CD4-positive, alpha-beta T cell treated with Interleukin-12 subunit alpha and Interleukin-12 subunit beta, for 1 hour (primary cell): ENCODE measurements at regions not wholly inside any gene's neighbourhood (a gene's known extent, or its start where the extent isn't known, plus 50 kb on each side); places are given as distances from the start of the nearest gene placed in this dataset.
A peak's percentile ranks its signal among the peaks of the same experiment; 100 is the strongest.

Source experiments
- DNase-seq: peaks from one replicate; pipeline ENCODE4 v3.0.0-alpha.2; 2020

DNA sequence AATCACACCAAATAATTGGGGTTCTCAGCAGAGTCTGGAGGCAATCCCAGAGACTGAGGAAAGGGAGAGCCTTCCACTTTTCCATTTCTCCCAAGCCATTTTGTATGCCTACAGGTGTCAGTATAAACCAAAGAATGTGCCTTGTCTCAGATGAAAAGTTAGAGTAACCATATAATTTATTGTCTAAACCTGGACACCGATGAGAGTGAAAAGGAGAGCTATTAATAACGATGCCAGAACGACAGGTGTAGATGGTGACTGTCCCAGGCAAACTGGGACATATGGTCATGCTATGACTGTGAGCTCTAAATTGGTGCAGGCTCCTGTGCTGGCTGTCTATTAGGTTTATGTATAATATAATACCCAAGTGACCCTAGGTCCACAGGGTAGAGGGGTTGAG is 219.6 kb downstream of the ARHGAP12 start:
- no peak for DNase-seq

DNA sequence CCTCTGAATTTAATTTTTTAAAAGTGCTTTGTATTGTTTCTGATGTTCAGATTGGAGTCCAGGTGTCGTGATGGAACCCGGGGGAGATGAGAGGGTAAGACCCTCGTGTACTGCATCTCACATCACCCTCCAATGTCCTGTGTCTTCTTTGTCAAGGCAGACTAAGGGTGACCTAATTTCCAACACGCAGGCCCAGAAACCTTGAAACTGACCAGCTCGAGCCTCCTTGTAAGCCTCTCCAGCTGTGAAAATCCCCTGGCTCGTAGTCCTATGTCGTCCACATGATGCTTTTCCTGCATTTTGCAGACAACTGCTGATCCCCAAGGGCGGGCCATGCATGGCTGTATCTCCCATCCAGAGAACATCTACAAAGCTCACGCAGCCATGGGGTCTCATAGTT is 220.2 kb downstream of the ARHGAP12 start:
- no peak for DNase-seq

DNA sequence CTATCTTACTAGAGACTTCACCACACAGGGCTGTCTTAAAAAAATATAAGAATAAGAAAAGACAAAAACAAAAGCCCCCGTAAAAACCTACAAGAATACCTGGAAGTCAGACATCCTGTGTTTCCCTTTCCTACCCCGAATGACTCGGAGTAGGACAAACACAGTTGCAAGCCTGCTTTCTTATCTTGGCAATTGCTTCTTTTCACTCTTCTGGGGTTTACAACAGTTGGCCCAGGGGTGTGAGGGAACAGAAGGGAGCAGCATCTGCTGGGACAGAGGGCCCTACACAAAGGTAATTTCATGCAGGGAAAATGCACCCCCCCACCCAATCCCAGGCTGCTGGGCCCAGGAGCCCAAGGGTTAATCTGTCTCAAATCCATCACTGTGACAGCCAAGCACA is 220.6 kb downstream of the ARHGAP12 start:
- DNase-seq: no peak

DNA sequence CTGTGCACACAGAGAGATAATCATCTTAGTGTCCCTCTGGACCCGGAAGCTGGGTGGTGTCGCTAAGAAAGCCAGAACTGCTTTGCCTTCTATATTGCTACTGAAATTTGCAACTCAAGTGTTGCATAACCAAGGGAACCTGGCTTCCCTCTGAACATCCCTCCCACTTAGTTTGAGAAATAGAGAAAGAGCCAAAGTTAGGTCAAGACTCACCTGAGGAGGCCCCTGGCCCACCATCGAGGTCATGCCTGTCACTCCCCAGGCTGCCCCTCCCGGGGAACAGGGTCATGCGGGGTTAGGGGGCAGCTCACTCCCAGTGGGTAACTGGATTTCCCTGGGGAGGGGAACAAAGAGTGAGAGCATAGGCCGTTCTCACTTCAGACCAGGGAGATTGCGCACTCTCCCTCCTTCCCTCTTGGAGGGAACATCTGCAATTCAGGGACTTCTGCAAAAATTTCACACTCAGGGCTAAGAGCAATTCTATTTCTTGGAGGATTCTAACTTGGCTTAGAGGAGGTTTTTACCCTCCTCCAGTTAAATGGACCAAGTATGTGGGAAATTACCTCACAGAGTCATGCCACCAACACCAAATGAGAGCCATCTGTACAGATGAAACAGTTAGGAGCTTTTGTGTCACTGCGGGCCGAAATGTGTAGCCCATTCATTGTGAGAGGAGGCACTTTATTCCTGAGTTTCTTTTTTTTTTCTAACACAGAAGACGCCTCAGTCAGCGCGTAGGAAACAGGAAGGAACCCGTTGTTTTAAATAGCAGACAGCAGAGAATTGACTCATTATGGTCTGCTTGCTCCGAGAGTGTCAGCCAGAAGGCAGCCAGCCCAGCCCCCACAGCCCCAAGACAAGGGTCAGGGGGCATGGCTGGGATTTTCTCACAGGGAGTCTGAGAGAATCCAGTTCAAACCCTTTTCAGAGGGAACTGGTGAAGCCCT is 221.3 kb downstream of the ARHGAP12 start:
- peak; percentile 15 for DNase-seq

DNA sequence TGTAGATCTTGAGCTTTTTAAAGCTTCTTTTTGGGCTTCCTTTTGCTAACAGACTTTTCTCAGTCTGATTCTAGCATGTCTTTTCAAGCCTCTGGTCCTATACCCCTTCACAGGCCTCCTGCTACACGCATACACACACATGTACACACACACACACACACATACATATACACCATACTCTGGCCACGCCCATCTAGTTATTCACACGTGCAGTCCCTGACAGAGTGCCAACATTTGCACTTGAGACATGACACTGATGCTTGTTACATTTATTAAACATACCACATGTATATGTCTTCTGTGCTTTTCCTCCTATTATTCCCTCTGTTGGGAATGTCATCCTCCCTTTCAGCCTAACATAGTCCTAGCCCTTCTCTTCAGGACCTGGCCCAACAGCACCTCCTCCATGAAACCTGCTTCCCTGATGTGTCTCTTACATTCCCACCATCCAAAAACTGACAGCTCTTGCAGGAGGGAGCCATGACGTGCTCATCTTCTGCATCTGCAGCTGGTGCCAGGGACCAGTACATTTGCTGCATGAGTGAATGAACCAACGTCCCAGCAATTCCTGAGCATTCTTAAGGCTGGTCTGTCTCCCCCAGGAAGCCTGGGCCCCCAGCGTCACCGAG is 222.1 kb downstream of the ARHGAP12 start:
- no peak for DNase-seq

DNA sequence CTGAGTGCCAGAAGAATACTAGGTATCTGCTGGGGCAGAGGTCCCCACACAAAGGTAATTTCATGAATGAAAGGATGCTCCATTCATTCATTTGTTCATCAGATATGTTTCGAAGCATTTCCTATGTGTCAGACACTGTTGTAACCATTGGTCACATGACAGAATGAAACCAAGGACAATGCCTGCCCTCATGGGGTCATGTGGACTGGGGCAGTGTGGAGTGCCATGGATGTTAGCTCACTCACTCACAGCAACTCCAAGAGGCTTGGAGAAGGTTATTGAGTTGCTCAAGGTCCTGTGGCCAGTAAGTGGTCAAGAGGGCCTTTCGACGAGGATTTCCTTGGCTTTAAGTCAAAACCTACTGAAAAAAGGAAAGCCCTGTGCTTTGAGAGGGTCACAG is 223.5 kb downstream of the ARHGAP12 start:
- DNase-seq: no peak

DNA sequence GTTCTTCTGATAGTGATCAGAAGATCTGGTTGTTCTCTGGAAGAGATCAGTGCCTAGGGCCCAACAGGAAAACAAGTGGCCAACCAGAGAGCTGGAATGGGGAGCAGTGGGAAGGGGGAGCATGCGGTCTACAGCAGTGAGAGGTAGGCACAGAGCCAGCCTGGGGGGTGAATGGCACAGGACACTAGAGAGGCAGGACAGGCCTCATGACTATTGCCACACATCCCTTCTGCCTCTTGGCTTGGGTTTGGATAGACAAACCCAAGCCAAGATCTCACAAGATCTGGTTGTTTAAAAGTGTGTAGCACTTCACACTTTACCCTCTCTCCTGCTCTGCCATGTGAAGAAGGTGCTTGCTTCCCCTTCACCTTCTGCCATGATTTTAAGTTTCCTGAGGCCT is 224.4 kb downstream of the ARHGAP12 start:
- DNase-seq: no peak

DNA sequence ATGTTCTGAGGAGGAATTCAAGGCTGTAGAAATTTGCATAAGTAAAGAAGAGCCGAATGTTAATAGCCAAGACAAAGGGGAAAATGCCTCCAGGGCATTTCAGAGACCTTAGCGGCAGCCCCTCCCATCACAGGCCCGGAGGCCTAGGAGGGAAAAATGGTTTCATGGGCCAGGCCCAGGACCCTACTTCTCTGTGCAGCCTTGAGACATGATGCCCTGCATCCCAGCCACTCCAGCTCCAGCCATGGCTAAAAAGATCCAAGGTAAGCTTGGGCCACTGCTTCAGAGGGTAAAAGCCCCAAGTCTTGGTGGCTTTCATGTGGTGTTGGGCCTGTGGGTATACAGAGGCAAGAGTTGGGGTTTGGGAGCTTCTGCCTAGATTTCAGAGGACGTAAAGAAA is 225.7 kb downstream of the ARHGAP12 start:
- DNase-seq: no peak

DNA sequence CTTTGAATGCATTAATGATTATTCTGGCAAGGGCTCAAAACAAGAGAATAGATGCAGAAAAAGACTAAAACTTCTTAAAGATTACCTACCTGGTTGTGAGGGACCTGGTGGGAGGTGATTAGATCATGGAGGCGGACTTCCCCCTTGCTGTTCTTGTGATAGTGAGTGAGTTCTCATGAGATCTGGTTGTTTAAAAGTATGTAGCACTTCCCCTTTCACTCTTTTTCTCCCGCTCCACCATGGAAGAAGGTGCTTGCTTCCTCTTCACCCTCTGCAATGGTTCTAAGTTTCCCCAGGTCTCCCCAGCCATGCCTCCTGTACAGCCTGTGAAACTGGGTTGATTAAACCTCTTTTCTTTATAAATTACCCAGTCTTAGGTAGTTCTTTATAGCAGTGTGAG is 226.6 kb downstream of the ARHGAP12 start:
- DNase-seq: no peak

DNA sequence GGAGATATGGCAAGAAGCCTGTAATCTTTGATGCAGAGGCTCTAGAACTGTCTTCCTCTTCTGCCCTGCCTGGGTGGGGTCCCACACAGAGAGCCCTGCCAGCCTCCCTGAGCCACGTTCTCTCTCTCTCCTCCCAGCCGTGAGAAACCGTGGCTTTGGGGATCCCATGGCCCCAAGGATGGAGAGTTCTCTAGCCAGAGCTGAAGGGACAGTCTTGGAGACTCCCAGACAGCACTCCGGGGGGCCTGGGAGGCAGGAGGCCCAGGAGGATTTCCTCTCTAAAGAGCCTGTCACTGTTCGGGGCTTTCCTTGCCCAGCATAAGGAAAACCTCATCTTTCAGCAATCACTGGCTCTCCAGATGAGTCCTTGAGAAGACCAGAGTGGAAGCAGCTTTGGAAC is 227.1 kb downstream of the ARHGAP12 start:
- DNase-seq: no peak

DNA sequence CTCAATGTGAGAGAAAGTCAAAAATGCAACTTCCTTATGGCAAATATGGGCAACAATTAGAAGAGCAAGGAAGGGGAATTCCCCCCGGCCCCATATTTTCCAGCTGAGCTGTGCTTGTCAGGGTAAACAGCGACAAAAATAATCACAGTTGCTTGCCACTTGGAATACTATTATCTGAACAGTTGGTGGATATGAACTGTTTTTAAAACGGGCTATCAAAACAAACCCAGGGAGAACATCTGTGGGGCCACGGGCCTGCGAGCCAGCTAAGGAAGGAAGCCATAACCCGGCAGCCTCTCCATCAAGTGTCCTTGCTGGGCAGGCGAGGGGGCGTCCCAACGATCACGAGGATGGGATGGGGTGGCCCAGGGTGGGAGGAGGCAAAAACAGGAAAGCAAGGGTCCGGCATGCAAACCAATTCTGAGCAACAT is 228.4 kb downstream of the ARHGAP12 start:
- DNase-seq: no peak

DNA sequence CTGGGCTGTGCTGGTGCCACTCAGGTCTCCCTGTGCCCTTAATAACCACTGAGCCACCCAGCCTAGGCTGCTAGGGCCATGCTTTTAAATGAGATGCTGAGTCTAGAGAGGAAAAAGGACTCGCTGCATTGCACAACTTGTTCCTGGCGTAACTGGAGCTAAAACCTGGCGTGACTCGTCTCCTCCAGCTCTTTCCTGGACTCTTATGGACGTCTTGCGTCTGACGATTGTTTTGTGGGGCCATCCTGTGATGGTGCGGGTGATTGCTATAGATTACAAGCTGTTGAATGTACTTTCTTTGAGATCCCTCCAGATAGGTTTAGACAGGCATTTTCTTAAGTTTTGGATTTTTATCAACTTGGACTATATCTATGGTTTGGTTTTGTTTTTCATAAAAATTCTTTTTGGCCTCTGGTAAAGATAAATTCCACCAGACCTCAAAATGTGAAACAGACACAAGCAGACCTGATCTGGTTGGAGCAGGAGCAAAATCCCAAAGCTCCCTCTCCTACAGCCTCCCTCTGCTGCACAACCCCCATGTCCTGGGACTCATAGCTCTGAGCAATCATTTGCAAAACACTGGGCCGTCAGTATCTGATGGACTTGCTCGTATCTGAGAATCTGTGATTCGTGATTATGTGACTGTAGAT is 230.3 kb downstream of the ARHGAP12 start:
- DNase-seq: no peak

DNA sequence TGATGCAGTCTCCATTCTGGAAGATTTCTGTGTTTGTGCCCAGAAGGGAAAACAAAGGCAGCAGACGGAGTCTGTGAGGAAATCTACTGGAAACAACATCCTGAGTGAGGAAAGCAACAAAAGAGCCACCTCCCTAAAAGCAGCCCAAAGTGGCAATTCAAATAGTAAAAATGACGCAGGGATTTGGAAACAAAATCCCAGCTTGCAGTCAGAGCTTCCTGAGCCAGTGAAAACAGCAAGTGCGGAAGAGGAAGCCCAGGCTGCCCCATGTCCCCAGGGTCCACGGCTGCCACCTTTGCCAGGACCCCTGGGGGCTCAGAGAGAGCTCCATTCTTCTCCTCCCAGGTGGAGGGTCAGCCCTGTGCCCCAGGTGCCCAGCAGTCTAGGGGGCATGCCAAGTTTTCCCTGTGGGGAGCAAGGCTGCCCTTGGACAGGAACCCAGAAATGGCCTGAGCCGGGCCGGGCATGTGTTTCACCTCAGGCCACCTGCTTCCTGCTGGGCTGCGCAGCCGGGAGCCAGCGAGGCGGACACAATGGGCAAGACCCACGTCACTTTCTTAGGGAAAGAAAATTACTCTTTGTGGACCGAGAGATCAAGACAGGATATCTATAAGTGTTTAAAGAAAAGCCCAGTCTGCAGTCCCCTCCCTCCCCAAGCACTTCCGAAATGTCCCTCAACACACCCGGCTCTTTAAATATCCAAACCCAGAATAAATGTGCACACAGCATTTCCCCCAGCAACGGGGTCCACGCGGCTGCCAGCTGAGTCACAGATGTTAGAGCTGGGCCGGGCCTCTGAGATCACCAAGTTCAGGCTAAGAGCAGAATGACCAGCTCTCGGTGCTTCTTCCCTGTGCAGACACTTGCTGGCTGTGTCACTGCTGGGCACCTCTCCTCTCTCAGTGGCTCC is 231.1 kb downstream of the ARHGAP12 start:
- DNase-seq: no peak

DNA sequence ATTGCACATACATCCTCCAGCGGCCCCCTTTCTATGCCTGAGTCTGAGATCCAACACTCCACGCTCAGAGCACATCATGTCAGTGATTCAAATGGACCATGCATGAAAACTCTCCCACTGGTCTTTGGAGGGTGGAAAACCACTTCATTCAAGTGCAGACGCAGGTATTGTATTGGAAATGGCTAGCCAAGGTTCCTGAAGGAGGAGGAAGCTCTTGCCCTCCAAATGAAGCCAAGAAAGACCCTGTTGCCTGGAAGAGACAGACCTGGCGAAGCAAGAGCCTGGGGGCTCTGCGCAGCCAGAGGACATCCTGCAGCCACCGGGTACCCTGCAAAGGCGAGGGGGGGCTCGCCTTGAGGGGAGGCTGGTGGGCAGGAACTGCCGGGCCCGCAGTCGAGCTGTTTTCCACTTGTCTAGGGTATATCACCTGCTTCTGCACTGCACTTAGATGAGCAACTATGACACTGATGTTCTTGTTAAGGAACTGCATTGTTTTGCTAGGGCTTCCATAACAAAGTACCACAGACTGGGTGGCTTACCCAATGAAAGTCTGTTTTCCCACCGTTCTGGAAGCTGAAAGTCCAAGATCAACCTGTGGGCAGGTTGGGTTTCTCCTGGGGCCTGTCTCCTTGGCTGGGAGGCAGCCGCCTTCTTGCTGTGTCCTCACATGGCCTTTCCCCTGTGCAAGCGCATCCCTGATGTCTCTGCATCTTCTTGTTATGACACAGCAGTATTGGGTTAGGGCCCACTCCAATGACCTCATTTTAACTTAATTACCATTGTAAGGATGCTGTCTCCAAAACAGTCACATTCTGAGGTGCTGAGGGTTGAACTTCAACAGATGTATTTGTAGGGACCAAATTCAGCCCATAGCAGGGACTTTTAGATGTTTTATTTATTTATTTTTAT is 233.4 kb downstream of the ARHGAP12 start:
- no peak for DNase-seq

DNA sequence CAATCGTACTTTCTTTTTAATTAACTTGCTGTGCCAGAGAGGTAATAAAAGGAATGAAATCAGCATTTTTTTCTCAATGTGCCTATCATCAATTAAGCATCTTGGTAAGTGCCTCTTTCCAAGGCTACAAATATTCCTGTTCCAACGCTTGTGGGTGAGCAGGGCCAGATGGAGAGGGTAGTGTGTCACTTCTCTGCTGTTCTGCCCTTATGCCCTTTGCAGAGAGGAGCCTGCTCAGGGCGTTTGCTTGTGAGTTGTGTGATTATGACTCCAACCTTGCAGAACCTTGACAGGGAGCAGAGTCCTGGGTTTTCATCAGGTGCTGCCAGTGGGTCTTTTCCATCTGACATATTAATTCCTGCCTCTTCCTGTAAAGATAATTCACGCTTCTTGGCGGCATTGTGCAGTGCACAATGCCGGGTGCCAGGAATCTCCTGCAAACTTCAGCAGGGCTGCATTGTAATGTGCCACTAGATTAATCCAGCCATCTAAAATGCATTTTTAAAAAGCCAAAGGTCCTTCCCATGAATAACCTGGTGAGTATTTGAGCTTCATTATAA is 234.4 kb downstream of the ARHGAP12 start:
- DNase-seq: no peak

DNA sequence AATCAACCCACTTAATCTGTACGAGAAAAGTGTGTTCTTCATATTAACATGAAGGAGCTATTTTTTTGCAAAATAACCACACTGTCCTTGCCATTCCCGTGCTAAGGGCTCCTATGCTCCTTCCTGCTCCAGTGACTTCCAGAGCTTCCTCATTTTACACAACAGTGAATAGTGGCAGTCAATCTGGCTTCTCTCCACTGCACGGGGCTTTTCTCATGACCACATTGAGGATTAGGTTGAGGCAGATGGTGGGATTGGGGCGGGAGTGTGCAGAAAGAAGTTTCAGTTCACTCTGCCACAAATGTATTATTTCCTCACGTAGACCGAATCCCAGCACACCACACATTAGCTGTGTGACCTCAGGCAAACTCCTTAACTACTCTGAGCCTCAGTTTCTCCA is 235.1 kb downstream of the ARHGAP12 start:
- no peak for DNase-seq

DNA sequence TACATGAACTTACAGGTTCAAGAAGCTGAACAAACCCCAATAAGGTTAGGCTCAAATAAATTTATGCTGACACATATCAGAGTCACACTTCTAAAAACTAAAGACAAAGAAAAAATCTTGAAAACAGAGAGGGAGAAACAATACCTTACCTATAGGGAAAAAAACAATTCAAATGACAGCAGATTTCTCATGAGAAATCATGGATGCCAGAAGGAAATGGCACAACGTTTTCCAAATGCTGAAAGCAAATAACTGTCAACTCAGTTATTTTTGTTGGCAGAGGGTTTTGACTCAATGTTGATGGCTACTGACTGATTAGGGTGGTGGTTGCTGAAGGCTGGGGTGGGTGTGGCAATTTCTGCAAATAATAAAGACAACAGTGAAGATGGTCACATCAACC is 239.4 kb downstream of the ARHGAP12 start:
- DNase-seq: no peak

DNA sequence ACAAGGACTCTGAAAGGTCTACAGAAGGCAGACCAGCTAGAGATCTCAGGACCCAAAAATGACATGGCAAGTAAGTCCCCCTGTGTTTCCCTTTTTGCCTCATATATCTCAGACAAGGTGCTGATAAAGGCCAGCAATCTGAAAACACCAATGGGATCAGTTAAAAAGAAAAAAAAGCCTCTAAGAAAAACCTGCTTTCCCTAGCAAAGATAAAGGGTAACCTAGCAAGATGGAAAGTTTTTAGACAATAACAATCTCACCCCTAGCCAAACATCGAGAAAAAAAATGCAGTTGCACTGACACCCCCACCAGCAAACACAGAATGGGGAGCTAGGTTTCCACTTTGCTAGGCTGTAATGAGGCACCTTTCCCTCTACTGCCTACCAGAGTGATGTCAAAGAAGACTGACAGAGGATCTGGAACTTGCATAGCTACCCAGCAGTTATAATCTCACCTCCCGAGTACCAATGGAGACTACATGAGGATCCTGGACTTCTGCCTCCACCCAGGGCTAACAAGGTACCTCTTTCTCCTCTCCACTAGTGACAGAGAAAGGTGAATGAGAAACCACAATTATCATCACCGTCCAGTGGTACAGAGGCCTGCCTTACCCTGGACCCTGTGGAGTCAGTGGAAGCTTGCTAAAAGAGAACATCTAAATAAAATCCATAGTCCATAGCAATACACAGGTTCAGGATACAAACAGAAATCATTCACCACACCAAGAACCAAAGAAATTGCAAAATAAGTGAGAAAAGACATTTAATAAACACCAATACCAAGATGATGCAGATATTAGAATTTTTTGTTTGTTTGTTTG is 240.8 kb downstream of the ARHGAP12 start:
- DNase-seq: no peak

DNA sequence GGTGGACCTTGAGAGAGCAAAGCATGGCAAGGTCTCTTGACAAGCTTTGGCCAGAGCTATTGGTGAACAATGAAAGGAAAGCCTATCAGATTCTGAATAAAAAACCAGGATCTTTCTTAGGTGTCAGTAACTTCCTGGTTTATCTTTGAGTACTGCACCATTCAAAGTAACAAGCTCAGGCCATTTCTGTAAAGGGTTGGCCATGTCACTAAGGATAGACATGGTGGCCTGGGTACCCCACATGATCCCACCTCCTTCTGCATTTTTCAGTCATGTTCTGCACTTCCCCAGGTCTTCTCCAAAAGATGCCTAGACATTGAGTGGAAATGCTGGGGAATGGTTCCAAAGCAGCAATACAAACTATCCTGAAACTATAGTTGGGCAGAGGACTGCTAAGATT is 242.0 kb downstream of the ARHGAP12 start:
- DNase-seq: no peak

DNA sequence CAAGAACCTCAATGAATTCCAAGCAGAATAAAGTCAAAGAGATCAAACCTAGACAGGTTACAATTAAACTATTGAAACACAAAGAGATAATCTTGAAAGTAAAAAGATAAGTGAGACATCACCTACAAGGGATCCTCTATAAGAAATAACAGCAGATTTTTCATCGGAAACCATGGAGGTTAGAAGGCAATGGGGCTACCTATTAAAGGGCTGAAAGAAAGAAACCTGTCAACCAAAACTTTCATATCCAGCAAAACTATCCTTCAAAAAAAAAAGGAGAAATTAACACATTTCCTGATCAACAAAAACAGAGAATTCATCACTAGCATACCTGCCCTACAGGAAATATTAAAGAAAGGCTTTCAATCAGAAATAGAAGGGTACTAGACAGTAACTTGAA is 244.9 kb downstream of the ARHGAP12 start:
- no peak for DNase-seq
